ENCODE measurements at regions not wholly inside any gene's neighbourhood (a gene's known extent, or its start where the extent isn't known, plus 50 kb on each side); places are given as distances from the start of the nearest gene placed in this dataset.

DNA sequence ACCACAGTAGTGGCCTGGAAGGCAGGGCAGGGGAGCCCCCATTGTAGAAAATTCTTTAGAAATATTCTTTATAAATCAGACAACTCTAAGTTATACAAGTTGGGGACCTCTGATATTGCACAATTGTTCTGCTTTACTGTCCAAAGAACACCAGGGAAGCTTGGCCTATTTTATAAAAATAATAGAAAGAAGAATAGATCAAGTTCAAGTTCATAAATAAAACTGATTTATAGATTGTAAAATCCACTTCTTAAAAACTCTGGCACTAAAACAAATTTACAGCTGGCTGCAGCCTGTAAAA lies 55.0 kb upstream of the GALNT2 start:
- H3K27ac ChIP-seq (ENCODE audit: low read depth in 1 of 2, low read length in 2 of 2), result peak overlapping the region; percentile 62 to 63
- no peak for TF ChIP-seq NR2F2 (IDR thresholded peaks at IDR 0.05)
- TF ChIP-seq RXRA (IDR thresholded peaks at IDR 0.05), result no peak
- TF ChIP-seq, protein P1, sequence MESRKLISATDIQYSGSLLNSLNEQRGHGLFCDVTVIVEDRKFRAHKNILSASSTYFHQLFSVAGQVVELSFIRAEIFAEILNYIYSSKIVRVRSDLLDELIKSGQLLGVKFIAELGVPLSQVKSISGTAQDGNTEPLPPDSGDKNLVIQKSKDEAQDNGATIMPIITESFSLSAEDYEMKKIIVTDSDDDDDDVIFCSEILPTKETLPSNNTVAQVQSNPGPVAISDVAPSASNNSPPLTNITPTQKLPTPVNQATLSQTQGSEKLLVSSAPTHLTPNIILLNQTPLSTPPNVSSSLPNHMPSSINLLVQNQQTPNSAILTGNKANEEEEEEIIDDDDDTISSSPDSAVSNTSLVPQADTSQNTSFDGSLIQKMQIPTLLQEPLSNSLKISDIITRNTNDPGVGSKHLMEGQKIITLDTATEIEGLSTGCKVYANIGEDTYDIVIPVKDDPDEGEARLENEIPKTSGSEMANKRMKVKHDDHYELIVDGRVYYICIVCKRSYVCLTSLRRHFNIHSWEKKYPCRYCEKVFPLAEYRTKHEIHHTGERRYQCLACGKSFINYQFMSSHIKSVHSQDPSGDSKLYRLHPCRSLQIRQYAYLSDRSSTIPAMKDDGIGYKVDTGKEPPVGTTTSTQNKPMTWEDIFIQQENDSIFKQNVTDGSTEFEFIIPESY (IDR thresholded peaks at IDR 0.05), result peak; percentile 8
- TF ChIP-seq HNF4A (conservative IDR thresholded peaks at IDR 0.05), result peak; percentile 34 to 52
- no peak for TF ChIP-seq RAD21 (IDR thresholded peaks at IDR 0.05)
- H3K27me3 ChIP-seq (ENCODE audit: control insufficient read depth in 4 of 4, insufficient read depth in 4 of 4, low read length in 3 of 4), result no peaks in the 10 kb centered on the region
- no peaks in the 10 kb centered on the region for H3K36me3 ChIP-seq (ENCODE audit: control insufficient read depth in 4 of 4, insufficient read depth in 3 of 4, low read depth in 1 of 4, low read length in 3 of 4)
- H3K9ac ChIP-seq (ENCODE audit: low read depth in 1 of 2, low read length in 2 of 2), result no peak overlapping the region
- H3K4me3 ChIP-seq (ENCODE audit: low read depth in 1 of 3, low read length in 3 of 3), result no peak overlapping the region
- DNase-seq (ENCODE audit: low spot score), result no peak
- peaks cover 8 to 17% (median 10%) of the 10 kb centered on the region in 4 donors for H3K4me1 ChIP-seq (ENCODE audit: control insufficient read depth in 4 of 4, insufficient read depth in 4 of 4, low read length in 3 of 4)
- H3K9me3 ChIP-seq (ENCODE audit: control insufficient read depth in 4 of 4, low read length in 3 of 4), result no peaks in the 10 kb centered on the region

DNA sequence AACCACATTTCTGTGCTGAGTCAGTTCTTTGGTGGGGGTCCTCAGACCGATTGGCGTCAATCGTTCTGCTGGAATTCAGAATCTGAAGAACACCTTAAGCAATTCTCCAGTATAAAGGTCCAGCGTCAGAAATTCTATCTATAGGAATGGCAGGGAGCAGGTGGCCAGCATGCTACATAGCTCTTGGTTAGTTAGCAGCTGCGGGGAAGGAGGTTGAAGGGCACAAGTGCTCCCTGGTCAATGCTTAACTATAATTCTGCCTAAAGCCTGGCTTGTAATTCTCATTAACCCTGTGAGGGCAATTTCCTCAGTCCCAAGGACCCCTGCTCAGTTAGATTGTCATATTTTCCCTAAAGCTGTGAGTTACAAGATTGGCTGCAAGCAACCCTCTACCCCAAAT lies 54.3 kb upstream of the GALNT2 start:
- Histone ChIP-seq H3K27me3 (ENCODE audit: control insufficient read depth in 4 of 4, insufficient read depth in 4 of 4, low read length in 3 of 4) (no peaks in the 10 kb centered on the region), H3K27ac (ENCODE audit: low read depth in 1 of 2, low read length in 2 of 2) (no peak overlapping the region), H3K4me1 (ENCODE audit: control insufficient read depth in 4 of 4, insufficient read depth in 4 of 4, low read length in 3 of 4) (peaks cover 8 to 17% (median 10%) of the 10 kb centered on the region in 4 donors), H3K9ac (ENCODE audit: low read depth in 1 of 2, low read length in 2 of 2) (no peak overlapping the region), H3K4me3 (ENCODE audit: low read depth in 1 of 3, low read length in 3 of 3) (no peak overlapping the region), H3K9me3 (ENCODE audit: control insufficient read depth in 4 of 4, low read length in 3 of 4) (no peaks in the 10 kb centered on the region), H3K36me3 (ENCODE audit: control insufficient read depth in 4 of 4, insufficient read depth in 3 of 4, low read depth in 1 of 4, low read length in 3 of 4) (no peaks in the 10 kb centered on the region)
- TF ChIP-seq, protein P1 (IDR thresholded peaks at IDR 0.05), result no peak
- TF ChIP-seq SP1 (IDR thresholded peaks at IDR 0.05), result peak; percentile 47
- no peak for DNase-seq (ENCODE audit: low spot score)
- WGBS, result 64% methylated on average over 5 of the region's 5 CpGs

DNA sequence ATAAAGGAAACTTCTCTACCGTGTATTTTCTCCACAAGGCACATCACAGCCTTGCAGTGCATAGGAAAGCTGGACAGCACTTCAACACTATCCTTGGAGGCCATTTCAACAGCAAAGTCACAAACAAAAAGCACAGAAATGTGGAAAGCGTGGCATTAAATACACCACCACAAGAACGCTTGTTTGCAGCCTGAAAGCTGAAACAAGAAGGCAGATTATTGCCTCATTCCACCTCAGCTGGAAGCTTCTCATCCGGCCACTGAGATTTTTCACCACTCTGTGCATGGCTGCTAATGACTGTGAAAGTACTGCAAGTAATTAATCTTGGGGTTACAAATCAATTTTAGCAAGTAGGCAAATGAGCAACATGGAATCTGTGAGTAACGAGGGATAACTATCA lies 50.9 kb upstream of the GALNT2 start:
- H3K4me3 ChIP-seq (ENCODE audit: low read depth in 1 of 3, low read length in 3 of 3), result no peak overlapping the region
- peaks cover 8 to 14% (median 10%) of the 10 kb centered on the region in 4 donors for H3K4me1 ChIP-seq (ENCODE audit: control insufficient read depth in 4 of 4, insufficient read depth in 4 of 4, low read length in 3 of 4)
- H3K9ac ChIP-seq (ENCODE audit: low read depth in 1 of 2, low read length in 2 of 2), result no peak overlapping the region
- no peak overlapping the region for H3K27ac ChIP-seq (ENCODE audit: low read depth in 1 of 2, low read length in 2 of 2)
- no peaks in the 10 kb centered on the region for H3K36me3 ChIP-seq (ENCODE audit: control insufficient read depth in 4 of 4, insufficient read depth in 3 of 4, low read depth in 1 of 4, low read length in 3 of 4)
- WGBS, result 83% methylated on average over 5 of the region's 5 CpGs
- H3K27me3 ChIP-seq (ENCODE audit: control insufficient read depth in 4 of 4, insufficient read depth in 4 of 4, low read length in 3 of 4), result no peaks in the 10 kb centered on the region
- TF ChIP-seq, protein P2, sequence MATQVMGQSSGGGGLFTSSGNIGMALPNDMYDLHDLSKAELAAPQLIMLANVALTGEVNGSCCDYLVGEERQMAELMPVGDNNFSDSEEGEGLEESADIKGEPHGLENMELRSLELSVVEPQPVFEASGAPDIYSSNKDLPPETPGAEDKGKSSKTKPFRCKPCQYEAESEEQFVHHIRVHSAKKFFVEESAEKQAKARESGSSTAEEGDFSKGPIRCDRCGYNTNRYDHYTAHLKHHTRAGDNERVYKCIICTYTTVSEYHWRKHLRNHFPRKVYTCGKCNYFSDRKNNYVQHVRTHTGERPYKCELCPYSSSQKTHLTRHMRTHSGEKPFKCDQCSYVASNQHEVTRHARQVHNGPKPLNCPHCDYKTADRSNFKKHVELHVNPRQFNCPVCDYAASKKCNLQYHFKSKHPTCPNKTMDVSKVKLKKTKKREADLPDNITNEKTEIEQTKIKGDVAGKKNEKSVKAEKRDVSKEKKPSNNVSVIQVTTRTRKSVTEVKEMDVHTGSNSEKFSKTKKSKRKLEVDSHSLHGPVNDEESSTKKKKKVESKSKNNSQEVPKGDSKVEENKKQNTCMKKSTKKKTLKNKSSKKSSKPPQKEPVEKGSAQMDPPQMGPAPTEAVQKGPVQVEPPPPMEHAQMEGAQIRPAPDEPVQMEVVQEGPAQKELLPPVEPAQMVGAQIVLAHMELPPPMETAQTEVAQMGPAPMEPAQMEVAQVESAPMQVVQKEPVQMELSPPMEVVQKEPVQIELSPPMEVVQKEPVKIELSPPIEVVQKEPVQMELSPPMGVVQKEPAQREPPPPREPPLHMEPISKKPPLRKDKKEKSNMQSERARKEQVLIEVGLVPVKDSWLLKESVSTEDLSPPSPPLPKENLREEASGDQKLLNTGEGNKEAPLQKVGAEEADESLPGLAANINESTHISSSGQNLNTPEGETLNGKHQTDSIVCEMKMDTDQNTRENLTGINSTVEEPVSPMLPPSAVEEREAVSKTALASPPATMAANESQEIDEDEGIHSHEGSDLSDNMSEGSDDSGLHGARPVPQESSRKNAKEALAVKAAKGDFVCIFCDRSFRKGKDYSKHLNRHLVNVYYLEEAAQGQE (IDR thresholded peaks at IDR 0.05), result no peak
- TF ChIP-seq HNF4A (conservative IDR thresholded peaks at IDR 0.05) (no peak), FOXA1 (IDR thresholded peaks at IDR 0.05) (no peak), RAD21 (IDR thresholded peaks at IDR 0.05) (no peak), SP1 (IDR thresholded peaks at IDR 0.05) (no peak), HNF4G (IDR thresholded peaks at IDR 0.05) (no peak), RXRA (IDR thresholded peaks at IDR 0.05) (no peak), YY1 (IDR thresholded peaks at IDR 0.05) (no peak), TAF1 (conservative IDR thresholded peaks at IDR 0.05) (no peak), EGR1 (IDR thresholded peaks at IDR 0.05; ENCODE audit: low read depth in 2 of 2) (no peak)
- TF ChIP-seq, protein P3, sequence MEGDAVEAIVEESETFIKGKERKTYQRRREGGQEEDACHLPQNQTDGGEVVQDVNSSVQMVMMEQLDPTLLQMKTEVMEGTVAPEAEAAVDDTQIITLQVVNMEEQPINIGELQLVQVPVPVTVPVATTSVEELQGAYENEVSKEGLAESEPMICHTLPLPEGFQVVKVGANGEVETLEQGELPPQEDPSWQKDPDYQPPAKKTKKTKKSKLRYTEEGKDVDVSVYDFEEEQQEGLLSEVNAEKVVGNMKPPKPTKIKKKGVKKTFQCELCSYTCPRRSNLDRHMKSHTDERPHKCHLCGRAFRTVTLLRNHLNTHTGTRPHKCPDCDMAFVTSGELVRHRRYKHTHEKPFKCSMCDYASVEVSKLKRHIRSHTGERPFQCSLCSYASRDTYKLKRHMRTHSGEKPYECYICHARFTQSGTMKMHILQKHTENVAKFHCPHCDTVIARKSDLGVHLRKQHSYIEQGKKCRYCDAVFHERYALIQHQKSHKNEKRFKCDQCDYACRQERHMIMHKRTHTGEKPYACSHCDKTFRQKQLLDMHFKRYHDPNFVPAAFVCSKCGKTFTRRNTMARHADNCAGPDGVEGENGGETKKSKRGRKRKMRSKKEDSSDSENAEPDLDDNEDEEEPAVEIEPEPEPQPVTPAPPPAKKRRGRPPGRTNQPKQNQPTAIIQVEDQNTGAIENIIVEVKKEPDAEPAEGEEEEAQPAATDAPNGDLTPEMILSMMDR (IDR thresholded peaks at IDR 0.05; ENCODE audit: low read depth, low read length, missing input control), result no peak
- TF ChIP-seq, protein P4, sequence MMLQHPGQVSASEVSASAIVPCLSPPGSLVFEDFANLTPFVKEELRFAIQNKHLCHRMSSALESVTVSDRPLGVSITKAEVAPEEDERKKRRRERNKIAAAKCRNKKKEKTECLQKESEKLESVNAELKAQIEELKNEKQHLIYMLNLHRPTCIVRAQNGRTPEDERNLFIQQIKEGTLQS (IDR thresholded peaks at IDR 0.05), result no peak
- DNase-seq (ENCODE audit: low spot score), result no peak
- no peaks in the 10 kb centered on the region for H3K9me3 ChIP-seq (ENCODE audit: control insufficient read depth in 4 of 4, low read length in 3 of 4)

Measured in liver (tissue), 8 donors.